Activated B cell treated with CpG ODN at 0.5 μM for 24 hours (primary cell): ENCODE measurements at regions not wholly inside any gene's neighbourhood (a gene's known extent, or its start where the extent isn't known, plus 50 kb on each side); places are given as distances from the start of the nearest gene placed in this dataset.
"Not testable (repeated sequence)": the region's sequence is repeated elsewhere in the genome, so short reads cannot be mapped to it uniquely, and the experiment has no call there.

Experiments used
- ATAC-seq: fragments of 200-7000 bp; cut with Tn5 transposase; one replicate; pipeline ENCODE4 v1.10.0; 2021; ENCODE audit warnings: low read depth, mild to moderate bottlenecking, moderate library complexity
- CTCF ChIA-PET: fragments of 350-600 bp; sonication (Branson Sonifier 250); formaldehyde crosslinking; loops from one replicate; lab custom pipeline; 2021; ENCODE audit warnings: antibody characterized with exemption; lab: Charles Lee
- POLR2A ChIA-PET: fragments of 350-600 bp; sonication (Branson Sonifier 250); formaldehyde crosslinking; loops from one replicate; lab custom pipeline; 2021; ENCODE audit warnings: antibody characterized with exemption; lab: Charles Lee
- DNase-seq: peaks from one replicate; pipeline ENCODE4 v3.0.0; 2022
- H3K27ac Mint-ChIP-seq: one replicate; pipeline ENCODE4 v1.8.0; 2020; ENCODE audit warnings: mixed read lengths
- H3K27me3 Mint-ChIP-seq: one replicate; pipeline ENCODE4 v1.8.0; 2021; ENCODE audit warnings: mixed read lengths
- H3K36me3 Mint-ChIP-seq: one replicate; pipeline ENCODE4 v1.8.0; 2021; ENCODE audit warnings: low read depth, mixed read lengths
- H3K4me1 Mint-ChIP-seq: one replicate; pipeline ENCODE4 v1.8.0; 2021; ENCODE audit warnings: mixed read lengths
- H3K4me3 Mint-ChIP-seq: one replicate; pipeline ENCODE4 v1.8.0; 2020; ENCODE audit warnings: mild to moderate bottlenecking, mixed read lengths
- H3K9me3 Mint-ChIP-seq: one replicate; pipeline ENCODE4 v1.8.0; 2020; ENCODE audit warnings: mixed read lengths
- CTCF ChIP-seq: fragments of 200-600 bp; IDR thresholded peaks from one replicate; pipeline ENCODE4 v1.8.0; 2022; ENCODE audit warnings: antibody characterized with exemption, mild to moderate bottlenecking
- intact Hi-C: fragments of 100-400 bp; cut with micrococcal nuclease; formaldehyde crosslinking; loops from one replicate; pipeline ENCODE4 v1.15.1; 2024

GRCh38 chr10:3639546-3639945 lies 145.5 kb downstream of the KLF6 start:
- no peak for TF ChIP-seq CTCF
- DNase-seq: no peak
- ATAC-seq: no peak
- H3K4me3 Mint-ChIP-seq: no peak overlapping the region
- ChIA-PET CTCF (no interaction called here), POLR2A (interaction anchor here (1.3 kb wide), 1 partner anchor 15 kb away, joined by 4 read pairs; no protein-coding TSS in a partner anchor)
- peaks cover 4% of the 10 kb centered on the region for H3K27me3 Mint-ChIP-seq
- H3K27ac Mint-ChIP-seq: no peak overlapping the region
- peaks cover 5% of the 10 kb centered on the region for H3K9me3 Mint-ChIP-seq
- peaks cover 2% of the 10 kb centered on the region for H3K4me1 Mint-ChIP-seq
- intact Hi-C loops: no loop called here
- H3K36me3 Mint-ChIP-seq: no peaks in the 10 kb centered on the region

- peaks cover 4% of the 10 kb centered on the region for H3K27me3 Mint-ChIP-seq
- no peaks in the 10 kb centered on the region for H3K9me3 Mint-ChIP-seq
- no peak overlapping the region for H3K4me3 Mint-ChIP-seq
- DNase-seq: no peak
- no peak for TF ChIP-seq CTCF
- POLR2A ChIA-PET: no interaction called here
- no peak overlapping the region for H3K27ac Mint-ChIP-seq
- intact Hi-C loops: no loop called here
- ATAC-seq: no peak
- H3K36me3 Mint-ChIP-seq: no peaks in the 10 kb centered on the region
- peaks cover 2% of the 10 kb centered on the region for H3K4me1 Mint-ChIP-seq
- CTCF ChIA-PET: no interaction called here
Measured at GRCh38 chr10:3636356-3637181, 148.4 kb downstream of the KLF6 start.

GRCh38 chr10:3635697-3636096 lies 149.3 kb downstream of the KLF6 start:
- Mint-ChIP-seq H3K4me1 (no peaks in the 10 kb centered on the region), H3K36me3 (no peaks in the 10 kb centered on the region), H3K27me3 (no peaks in the 10 kb centered on the region), H3K4me3 (no peak overlapping the region), H3K9me3 (no peaks in the 10 kb centered on the region), H3K27ac (no peak overlapping the region)
- TF ChIP-seq CTCF: no peak
- intact Hi-C loops: no loop called here
- ChIA-PET POLR2A (no interaction called here), CTCF (no interaction called here)
- no peak for ATAC-seq
- DNase-seq: no peak

GRCh38 chr10:3635211-3635671 lies 149.8 kb downstream of the KLF6 start:
- H3K27me3 Mint-ChIP-seq: no peaks in the 10 kb centered on the region
- ChIA-PET POLR2A (no interaction called here), CTCF (no interaction called here)
- DNase-seq (no peak), ATAC-seq (no peak)
- H3K4me3 Mint-ChIP-seq: no peak overlapping the region
- no peaks in the 10 kb centered on the region for H3K36me3 Mint-ChIP-seq
- H3K27ac Mint-ChIP-seq: no peak overlapping the region
- no peaks in the 10 kb centered on the region for H3K9me3 Mint-ChIP-seq
- no peak for TF ChIP-seq CTCF
- H3K4me1 Mint-ChIP-seq: no peaks in the 10 kb centered on the region
- intact Hi-C loops: no loop called here

GRCh38 chr10:3634646-3635045 lies 150.4 kb downstream of the KLF6 start:
- H3K27me3 Mint-ChIP-seq, H3K9me3 Mint-ChIP-seq, H3K4me3 Mint-ChIP-seq, H3K36me3 Mint-ChIP-seq, DNase-seq, ATAC-seq, H3K27ac Mint-ChIP-seq, intact Hi-C loops, POLR2A ChIA-PET, CTCF ChIA-PET, H3K4me1 Mint-ChIP-seq: not testable (repeated sequence)
